ENCODE measurements at regions not wholly inside any gene's neighbourhood (a gene's known extent, or its start where the extent isn't known, plus 50 kb on each side); places are given as distances from the start of the nearest gene placed in this dataset.

DNA sequence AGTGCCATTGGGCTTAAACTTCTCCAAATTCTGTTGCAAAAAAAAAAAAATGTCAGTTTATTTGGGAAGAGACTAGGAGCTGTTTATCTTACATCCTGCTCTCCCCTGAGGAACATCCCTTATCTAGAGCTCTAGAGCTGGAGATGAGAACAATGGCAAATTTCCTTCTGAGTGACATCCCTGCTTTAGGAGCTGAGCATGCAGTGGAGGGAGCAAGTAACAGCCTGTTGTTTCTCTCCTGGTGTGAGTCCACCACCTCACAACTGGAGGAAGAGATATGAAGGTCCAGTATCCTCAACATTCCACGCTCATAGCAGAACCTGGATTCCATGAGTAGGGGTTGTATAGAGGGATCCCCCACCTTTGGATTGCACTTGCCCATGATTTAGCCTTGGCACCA is 676.4 kb downstream of the PCDH18 start:
- Histone ChIP-seq H3K36me3 (no peaks in the 10 kb centered on the region), H3K9me3 (no peaks in the 10 kb centered on the region), H3K4me3 (no peak overlapping the region), H3K27ac (no peak overlapping the region), H3K27me3 (no peaks in the 10 kb centered on the region), H3K4me1 (no peaks in the 10 kb centered on the region)
- TF ChIP-seq, protein P1, sequence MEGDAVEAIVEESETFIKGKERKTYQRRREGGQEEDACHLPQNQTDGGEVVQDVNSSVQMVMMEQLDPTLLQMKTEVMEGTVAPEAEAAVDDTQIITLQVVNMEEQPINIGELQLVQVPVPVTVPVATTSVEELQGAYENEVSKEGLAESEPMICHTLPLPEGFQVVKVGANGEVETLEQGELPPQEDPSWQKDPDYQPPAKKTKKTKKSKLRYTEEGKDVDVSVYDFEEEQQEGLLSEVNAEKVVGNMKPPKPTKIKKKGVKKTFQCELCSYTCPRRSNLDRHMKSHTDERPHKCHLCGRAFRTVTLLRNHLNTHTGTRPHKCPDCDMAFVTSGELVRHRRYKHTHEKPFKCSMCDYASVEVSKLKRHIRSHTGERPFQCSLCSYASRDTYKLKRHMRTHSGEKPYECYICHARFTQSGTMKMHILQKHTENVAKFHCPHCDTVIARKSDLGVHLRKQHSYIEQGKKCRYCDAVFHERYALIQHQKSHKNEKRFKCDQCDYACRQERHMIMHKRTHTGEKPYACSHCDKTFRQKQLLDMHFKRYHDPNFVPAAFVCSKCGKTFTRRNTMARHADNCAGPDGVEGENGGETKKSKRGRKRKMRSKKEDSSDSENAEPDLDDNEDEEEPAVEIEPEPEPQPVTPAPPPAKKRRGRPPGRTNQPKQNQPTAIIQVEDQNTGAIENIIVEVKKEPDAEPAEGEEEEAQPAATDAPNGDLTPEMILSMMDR (IDR thresholded peaks at IDR 0.05), result no peak
- no peak for DNase-seq
- intact Hi-C loops (cut with DNase I; ENCODE audit: low total_unique reads), result no loop called here

DNA sequence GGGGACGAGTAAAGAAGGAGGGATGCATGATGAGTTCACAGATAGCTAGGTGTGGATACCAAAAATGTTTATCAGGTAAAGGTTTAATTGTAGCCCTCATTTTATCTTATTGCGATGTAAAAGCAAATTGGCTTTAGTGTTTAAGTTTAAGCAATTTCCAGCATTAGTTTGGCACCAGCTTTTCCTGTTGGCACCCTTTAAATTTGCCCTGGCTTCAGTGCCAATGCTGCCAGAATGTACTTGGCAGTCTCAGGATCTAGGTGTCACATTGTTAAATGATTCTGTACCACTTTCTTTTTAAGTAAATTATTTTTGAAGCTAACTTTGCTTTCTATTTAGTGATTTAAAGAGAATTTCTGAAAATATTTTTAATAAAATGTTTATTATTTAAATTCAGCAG is 681.8 kb downstream of the PCDH18 start:
- no peak for DNase-seq

DNA sequence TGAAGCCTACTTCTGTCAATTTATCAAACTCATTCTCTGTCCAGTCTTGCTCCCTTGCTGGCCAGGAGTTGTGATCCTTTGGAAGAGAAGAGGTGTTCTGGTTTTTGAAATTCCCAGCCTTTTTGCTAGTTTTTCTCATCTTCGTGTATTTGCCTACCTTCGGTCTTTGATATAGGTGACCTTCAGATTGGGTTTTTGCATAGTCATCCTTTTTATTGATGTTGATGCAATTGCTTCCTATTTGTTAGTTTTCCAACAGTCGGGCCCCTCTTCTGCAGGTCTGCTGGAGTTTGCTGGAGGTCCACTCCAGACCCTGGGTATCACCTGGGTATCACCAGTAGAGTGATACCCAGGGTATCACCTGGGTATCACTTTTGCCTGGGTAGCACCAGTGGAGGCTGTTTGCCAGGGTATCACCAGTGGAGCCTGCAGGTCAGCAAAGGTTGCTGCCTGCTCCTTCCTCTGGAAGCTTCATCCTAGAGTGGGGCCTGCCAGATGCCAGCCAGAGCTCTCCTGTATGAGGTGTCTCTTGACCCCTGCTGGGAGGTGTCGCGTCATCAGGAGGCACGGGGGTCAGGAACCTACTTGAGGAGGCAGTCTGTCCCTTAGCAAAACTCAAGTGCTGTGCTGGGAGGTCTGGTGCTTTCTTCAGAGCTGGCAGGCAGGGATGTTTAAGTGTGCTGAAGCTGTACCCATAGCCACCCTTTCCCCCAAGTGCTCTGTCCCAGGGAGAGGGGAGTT is 684.2 kb downstream of the PCDH18 start:
- no peaks in the 10 kb centered on the region for H3K9me3 ChIP-seq
- no peak for DNase-seq
- intact Hi-C loops (cut with DNase I; ENCODE audit: low total_unique reads), result no loop called here
- H3K36me3 ChIP-seq, result no peaks in the 10 kb centered on the region
- H3K27me3 ChIP-seq, result no peaks in the 10 kb centered on the region
- no peak overlapping the region for H3K27ac ChIP-seq
- TF ChIP-seq, protein P1 (IDR thresholded peaks at IDR 0.05), result no peak
- H3K4me3 ChIP-seq, result no peak overlapping the region
- H3K4me1 ChIP-seq, result peaks cover 0 to 4% (median 0%) of the 10 kb centered on the region in 4 donors

More for the DNA sequence above, 681.8 kb downstream of the PCDH18 start:
- Histone ChIP-seq H3K4me3 (no peak overlapping the region), H3K27me3 (no peaks in the 10 kb centered on the region), H3K9me3 (no peaks in the 10 kb centered on the region), H3K4me1 (peaks cover 0 to 4% (median 0%) of the 10 kb centered on the region in 4 donors), H3K36me3 (no peaks in the 10 kb centered on the region), H3K27ac (no peak overlapping the region)
- TF ChIP-seq, protein P1 (IDR thresholded peaks at IDR 0.05), result no peak
- intact Hi-C loops (cut with DNase I; ENCODE audit: low total_unique reads), result no loop called here

DNA sequence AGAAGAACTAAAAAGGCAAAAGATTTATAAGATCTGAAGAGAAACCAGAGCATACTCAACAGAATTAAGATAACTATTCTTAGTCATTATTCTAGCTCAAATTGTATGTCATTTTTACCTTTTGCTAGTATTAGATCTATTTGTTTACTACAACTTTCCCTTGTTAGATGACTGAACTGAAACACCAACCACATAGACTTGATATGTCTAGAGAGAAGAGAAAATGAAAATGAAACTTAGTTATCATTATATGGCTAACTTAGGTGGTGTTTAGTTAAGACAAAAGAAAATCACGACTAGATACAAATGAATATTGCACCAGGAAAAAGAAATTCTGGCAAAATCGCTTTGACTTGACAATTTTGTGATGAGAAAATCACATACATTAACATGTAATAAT is 690.8 kb downstream of the PCDH18 start:
- Histone ChIP-seq H3K27ac (no peak overlapping the region), H3K9me3 (no peaks in the 10 kb centered on the region), H3K4me3 (no peak overlapping the region), H3K4me1 (no peaks in the 10 kb centered on the region), H3K27me3 (no peaks in the 10 kb centered on the region), H3K36me3 (no peaks in the 10 kb centered on the region)
- intact Hi-C loops (cut with DNase I; ENCODE audit: low total_unique reads), result no loop called here
- no peak for DNase-seq
- TF ChIP-seq, protein P1 (IDR thresholded peaks at IDR 0.05), result no peak

DNA sequence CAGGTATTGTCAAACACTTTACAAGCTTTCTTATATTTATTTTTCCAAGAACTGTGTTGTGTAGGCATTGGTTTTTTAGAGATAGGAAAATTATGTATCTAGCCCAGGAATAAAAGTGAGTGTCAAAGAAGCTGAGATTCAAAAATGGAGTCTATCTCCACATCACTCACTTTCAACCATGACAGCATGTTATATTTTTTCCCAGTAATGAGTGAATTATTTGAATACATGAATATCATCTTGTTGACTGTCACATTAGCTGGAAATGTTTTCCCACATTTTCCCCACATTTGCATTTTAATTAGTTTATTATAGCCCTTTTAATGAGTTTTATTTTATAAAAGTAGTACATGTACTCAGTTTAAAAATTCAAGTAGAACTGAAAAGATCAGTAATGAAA is 693.7 kb downstream of the PCDH18 start:
- TF ChIP-seq, protein P1 (IDR thresholded peaks at IDR 0.05), result no peak
- DNase-seq, result no peak
- Histone ChIP-seq H3K9me3 (no peaks in the 10 kb centered on the region), H3K4me1 (no peaks in the 10 kb centered on the region), H3K27me3 (no peaks in the 10 kb centered on the region), H3K36me3 (no peaks in the 10 kb centered on the region), H3K4me3 (no peak overlapping the region), H3K27ac (no peak overlapping the region)
- intact Hi-C loops (cut with DNase I; ENCODE audit: low total_unique reads), result no loop called here

Measured in tibial artery (tissue), 4 donors.